Neuron (in vitro differentiated cells): ENCODE measurements at regions not wholly inside any gene's neighbourhood (a gene's known extent, or its start where the extent isn't known, plus 50 kb on each side); places are given as distances from the start of the nearest gene placed in this dataset.
"Not testable (repeated sequence)": the region's sequence is repeated elsewhere in the genome, so short reads cannot be mapped to it uniquely, and the experiment has no call there.

Source experiments
- H2AFZ ChIP-seq: one replicate; pipeline ENCODE4 v1.6.1; 2013; ENCODE audit warnings: low read depth, mild to moderate bottlenecking, inconsistent platforms, low read length, moderate library complexity
- H3K27me3 ChIP-seq: one replicate; pipeline ENCODE4 v1.6.1; 2013; ENCODE audit warnings: low read length; ENCODE audit not compliant: insufficient read depth
- H3K36me3 ChIP-seq: one replicate; pipeline ENCODE4 v1.6.1; 2013; ENCODE audit warnings: low read length; ENCODE audit not compliant: insufficient read depth
- H3K4me1 ChIP-seq: one replicate; pipeline ENCODE4 v1.6.1; 2013; ENCODE audit warnings: low read length; ENCODE audit not compliant: insufficient read depth
- H3K4me3 ChIP-seq: 2 replicates; pipeline ENCODE4 v1.5.1; 2013; ENCODE audit warnings: mild to moderate bottlenecking, low read length, moderate library complexity
- H3K9me3 ChIP-seq: one replicate; pipeline ENCODE4 v1.6.1; 2013; ENCODE audit warnings: low read length

DNA sequence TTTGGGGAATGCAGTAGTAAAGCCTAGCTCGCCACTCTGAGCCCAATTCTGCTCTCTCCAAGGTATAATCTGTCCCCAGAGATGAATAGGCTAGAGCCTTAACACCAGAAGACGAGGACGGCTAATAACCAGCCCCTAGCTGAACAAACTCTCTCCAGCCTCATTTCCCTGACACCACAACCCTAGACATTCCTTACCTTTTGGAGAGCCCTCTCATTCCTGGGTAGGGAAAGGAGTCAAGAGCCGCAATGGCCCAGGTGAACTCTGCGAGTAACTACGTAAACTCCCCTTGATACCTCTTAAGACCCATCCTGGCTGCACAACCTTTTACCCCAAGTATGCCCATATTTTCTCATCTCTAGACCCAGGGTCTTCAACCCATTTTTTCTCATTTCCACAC is 722.9 kb downstream of the BCL11A start:
- Histone ChIP-seq H2AFZ (no peak overlapping the region), H3K27me3 (no peaks in the 10 kb centered on the region), H3K36me3 (no peaks in the 10 kb centered on the region), H3K4me3 (no peak overlapping the region), H3K9me3 (no peaks in the 10 kb centered on the region), H3K4me1 (no peaks in the 10 kb centered on the region)

DNA sequence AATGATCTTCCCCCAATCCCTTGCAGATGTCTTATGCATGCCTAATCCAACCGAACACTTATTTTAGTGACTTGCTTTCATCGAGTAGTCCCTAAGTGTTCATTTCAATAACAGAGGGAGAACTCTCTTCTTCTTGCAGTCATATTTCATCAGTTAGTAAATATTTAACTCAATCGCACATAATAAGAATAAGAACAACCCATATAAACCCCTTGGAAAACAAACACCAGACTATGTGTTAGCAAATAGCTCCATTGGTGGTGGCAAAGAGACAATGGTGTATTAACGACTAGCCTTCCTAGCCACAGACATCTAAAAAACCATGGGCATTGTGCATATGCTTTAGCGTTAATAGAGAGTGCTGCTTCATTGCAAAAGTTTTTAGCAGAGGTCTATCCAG is 725.8 kb downstream of the BCL11A start:
- no peak overlapping the region for H2AFZ ChIP-seq
- H3K36me3 ChIP-seq = no peaks in the 10 kb centered on the region
- no peaks in the 10 kb centered on the region for H3K27me3 ChIP-seq
- no peaks in the 10 kb centered on the region for H3K4me1 ChIP-seq
- H3K4me3 ChIP-seq = no peak overlapping the region
- H3K9me3 ChIP-seq = no peaks in the 10 kb centered on the region

DNA sequence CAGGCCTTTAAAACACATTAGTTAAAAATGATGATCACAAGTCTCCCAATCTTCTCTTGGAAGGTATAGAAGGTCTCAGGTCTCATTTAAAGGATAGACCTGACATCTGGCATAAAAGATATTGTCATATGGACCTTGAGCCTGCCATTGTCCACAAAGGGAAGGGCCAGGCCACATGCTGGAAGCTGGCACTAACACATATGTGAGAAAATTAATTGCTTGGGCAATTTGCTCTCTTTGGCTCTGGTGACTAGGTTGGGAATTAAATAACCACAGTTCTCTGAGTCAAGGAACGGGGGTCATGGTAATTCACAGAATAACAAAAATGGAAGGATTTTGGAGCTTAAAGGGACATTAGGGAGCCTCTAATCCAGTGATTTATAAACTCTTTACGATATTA is 727.3 kb downstream of the BCL11A start:
- Histone ChIP-seq H3K27me3 (no peaks in the 10 kb centered on the region), H3K4me3 (no peak overlapping the region), H3K4me1 (no peaks in the 10 kb centered on the region), H3K9me3 (no peaks in the 10 kb centered on the region), H2AFZ (no peak overlapping the region), H3K36me3 (no peaks in the 10 kb centered on the region)

- Histone ChIP-seq H3K27me3 (no peaks in the 10 kb centered on the region), H3K4me1 (no peaks in the 10 kb centered on the region), H3K36me3 (no peaks in the 10 kb centered on the region), H3K9me3 (no peaks in the 10 kb centered on the region), H2AFZ (no peak overlapping the region), H3K4me3 (no peak overlapping the region)
Measured at GRCh38 chr2:59824314-59824713, 729.1 kb downstream of the BCL11A start.

GRCh38 chr2:59816075-59816474 is 737.4 kb downstream of the BCL11A start:
- Histone ChIP-seq H2AFZ (no peak overlapping the region), H3K9me3 (no peaks in the 10 kb centered on the region), H3K4me3 (no peak overlapping the region), H3K4me1 (no peaks in the 10 kb centered on the region), H3K27me3 (no peaks in the 10 kb centered on the region), H3K36me3 (no peaks in the 10 kb centered on the region)

- not testable (repeated sequence) for H3K4me3 ChIP-seq, H3K9me3 ChIP-seq, H3K4me1 ChIP-seq, H2AFZ ChIP-seq, H3K36me3 ChIP-seq, H3K27me3 ChIP-seq
Measured at GRCh38 chr2:59810283-59810682, 743.2 kb downstream of the BCL11A start.

GRCh38 chr2:59806486-59806885 is 747.0 kb downstream of the BCL11A start:
- H3K36me3 ChIP-seq = no peaks in the 10 kb centered on the region
- no peak overlapping the region for H2AFZ ChIP-seq
- H3K9me3 ChIP-seq = no peaks in the 10 kb centered on the region
- no peak overlapping the region for H3K4me3 ChIP-seq
- no peaks in the 10 kb centered on the region for H3K4me1 ChIP-seq
- no peaks in the 10 kb centered on the region for H3K27me3 ChIP-seq

DNA sequence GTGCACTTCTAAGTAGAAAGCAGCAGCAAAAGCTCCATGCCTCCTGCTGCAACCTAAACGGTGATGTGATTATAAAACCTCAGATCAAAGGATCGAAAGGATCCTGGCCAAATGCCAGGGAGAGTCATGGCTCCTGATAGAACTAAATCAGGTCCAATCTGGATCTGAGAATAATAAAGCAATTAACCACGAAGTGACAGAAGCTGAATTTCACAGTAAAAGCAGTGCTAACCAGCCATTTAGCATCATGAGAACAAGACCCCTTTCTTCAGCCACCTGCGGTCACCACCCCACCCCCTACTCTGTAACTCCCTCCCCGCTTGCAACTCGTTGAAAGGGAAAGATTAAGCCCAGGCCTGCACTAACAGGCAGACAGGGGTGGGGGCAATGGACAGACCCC is 748.7 kb downstream of the BCL11A start:
- H3K27me3 ChIP-seq = no peaks in the 10 kb centered on the region
- H3K4me3 ChIP-seq = no peak overlapping the region

DNA sequence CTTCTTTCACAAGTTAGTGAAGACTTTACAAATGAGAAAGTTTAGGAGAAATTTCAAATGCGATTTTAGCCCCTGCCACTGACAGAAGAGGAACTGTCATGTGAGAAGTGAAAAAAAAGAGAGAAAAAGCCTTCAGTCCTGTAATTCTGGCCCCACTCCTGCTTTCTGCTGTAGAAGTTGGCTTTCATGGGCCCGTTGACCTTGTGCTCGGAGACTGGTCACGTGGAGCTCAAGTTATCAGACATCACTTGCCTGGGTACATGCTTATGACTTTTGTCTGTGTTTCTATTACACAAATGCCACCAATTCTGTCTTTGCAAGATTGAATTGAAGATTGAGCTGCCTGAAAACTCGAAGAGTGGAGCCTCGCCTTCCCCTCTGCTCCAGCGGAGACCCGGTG is 749.9 kb downstream of the BCL11A start:
- no peak overlapping the region for H3K4me3 ChIP-seq
- no peaks in the 10 kb centered on the region for H3K36me3 ChIP-seq
- H3K27me3 ChIP-seq = no peaks in the 10 kb centered on the region
- H3K9me3 ChIP-seq = no peaks in the 10 kb centered on the region
- H2AFZ ChIP-seq = no peak overlapping the region
- peaks cover 3% of the 10 kb centered on the region for H3K4me1 ChIP-seq

More for the DNA sequence above, 748.7 kb downstream of the BCL11A start:
- Histone ChIP-seq H3K4me1 (no peaks in the 10 kb centered on the region), H3K36me3 (no peaks in the 10 kb centered on the region), H2AFZ (no peak overlapping the region), H3K9me3 (no peaks in the 10 kb centered on the region)

DNA sequence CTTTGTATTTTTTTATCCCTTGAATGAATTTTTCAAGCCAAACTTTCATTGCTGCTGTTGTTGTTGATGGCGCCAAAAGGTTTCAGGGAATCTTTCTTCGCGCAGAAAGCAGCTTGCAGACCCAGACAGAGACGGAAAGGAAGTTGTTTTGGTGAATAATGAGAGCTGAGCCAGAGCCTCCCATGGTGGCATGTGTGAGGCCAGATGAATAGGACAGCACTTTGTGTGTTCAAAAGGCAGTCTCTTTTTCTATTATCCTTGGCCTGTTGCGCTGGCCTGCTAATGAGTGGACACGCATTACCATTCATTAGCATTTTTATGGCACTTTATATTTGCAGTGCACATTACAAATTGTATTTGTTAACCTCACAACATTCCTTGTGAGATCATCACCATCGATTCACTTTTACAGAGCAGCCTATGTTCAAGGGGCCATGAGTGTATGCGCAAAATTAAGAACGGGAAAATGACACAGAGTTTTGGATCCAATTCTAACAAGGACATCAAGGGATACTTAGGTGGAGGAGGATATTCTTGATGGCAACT is 754.7 kb downstream of the BCL11A start:
- Histone ChIP-seq H2AFZ (no peak overlapping the region), H3K36me3 (no peaks in the 10 kb centered on the region), H3K4me1 (peaks cover 4% of the 10 kb centered on the region), H3K9me3 (no peaks in the 10 kb centered on the region), H3K4me3 (no peak overlapping the region), H3K27me3 (no peaks in the 10 kb centered on the region)

DNA sequence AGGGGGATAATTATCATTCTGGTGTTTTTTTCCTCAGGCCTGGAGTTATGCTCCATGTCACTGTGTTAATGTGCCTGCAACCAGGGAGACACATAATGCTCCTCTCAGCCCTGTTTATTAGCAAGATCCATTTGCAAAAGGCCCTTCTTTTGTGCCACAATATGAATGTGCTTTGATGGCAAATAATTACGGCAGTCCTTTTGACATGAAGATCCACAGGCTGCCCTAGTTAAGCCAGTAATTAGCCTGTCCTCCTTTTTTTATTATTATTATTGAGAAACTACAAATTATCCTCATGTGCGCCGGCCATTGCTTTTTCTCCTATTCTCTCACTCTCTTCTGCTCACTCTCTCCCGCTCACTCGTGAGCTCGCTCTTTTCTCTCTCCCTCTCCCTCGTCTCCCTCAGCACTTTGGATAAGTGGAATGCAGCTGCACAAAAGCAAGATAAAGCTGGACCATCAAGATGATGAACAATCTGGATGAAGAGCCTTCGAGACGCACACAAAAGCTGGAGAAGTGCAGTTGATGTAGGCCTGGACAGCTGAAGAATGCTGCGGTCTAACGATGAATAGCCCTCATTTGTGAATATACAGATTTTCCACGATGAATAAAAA is 762.3 kb downstream of the BCL11A start:
- Histone ChIP-seq H3K4me3 (no peak overlapping the region), H3K27me3 (no peaks in the 10 kb centered on the region), H3K4me1 (no peaks in the 10 kb centered on the region), H3K9me3 (no peaks in the 10 kb centered on the region), H3K36me3 (no peaks in the 10 kb centered on the region), H2AFZ (no peak overlapping the region)

DNA sequence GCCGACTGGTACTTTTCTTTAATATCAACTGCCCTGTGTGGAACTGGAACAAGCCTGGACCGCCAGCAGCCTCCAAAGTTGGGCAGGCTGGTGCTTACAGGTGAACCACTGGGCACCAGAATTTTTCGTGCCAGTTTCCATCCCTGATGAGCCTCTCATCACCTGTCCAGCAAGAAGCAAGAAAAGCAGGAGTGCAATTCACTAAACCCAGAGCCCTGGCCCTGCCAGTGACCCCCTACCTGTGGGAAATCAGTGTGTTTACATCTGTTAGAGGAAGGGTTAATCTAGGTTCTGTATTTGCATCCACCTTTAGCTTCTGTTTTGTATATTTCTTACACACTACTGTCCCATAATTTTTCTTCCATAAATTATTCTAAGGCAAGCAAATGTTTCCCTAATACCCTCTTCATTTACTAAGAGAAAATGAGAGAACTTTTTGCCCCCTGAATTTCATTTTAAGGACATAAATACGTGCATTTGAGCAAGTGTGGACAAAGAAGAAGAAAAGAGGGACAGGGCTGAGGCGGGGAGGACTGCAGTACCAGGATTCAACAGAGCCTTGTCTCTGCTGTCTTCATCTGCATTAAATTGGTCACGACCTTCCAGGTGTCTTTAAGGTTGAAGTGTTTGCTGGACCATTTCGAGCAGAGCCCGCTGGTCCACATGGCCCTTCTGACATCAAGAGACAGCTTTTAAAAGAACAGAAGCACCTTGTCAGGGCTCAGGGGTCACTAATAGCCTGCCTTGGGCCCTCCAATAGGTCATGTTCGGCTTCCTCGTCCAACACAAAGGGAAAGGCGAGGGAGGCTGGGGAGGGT is 763.1 kb downstream of the BCL11A start:
- Histone ChIP-seq H3K4me1 (no peaks in the 10 kb centered on the region), H3K27me3 (no peaks in the 10 kb centered on the region), H3K36me3 (no peaks in the 10 kb centered on the region), H3K9me3 (no peaks in the 10 kb centered on the region), H3K4me3 (no peak overlapping the region), H2AFZ (no peak overlapping the region)

- no peak overlapping the region for H2AFZ ChIP-seq
- no peaks in the 10 kb centered on the region for H3K4me1 ChIP-seq
- H3K9me3 ChIP-seq = no peaks in the 10 kb centered on the region
- no peak overlapping the region for H3K4me3 ChIP-seq
- H3K36me3 ChIP-seq = no peaks in the 10 kb centered on the region
- H3K27me3 ChIP-seq = no peaks in the 10 kb centered on the region
Measured at GRCh38 chr2:59789523-59789922, 763.9 kb downstream of the BCL11A start.
